Karpas-422 (cell line): ENCODE measurements at regions not wholly inside any gene's neighbourhood (a gene's known extent, or its start where the extent isn't known, plus 50 kb on each side); places are given as distances from the start of the nearest gene placed in this dataset.

Experiments used
- DNase-seq: peaks from one replicate; pipeline ENCODE4 v3.0.0-alpha.2; 2015
- H2AFZ ChIP-seq: fragments of 200-600 bp; sonication (generic); 2 replicates; pipeline ENCODE4 v1.6.1; 2014; ENCODE audit warnings: antibody characterized with exemption, low read length, mixed read lengths
- H3K27ac ChIP-seq: fragments of 200-600 bp; sonication (generic); 2 replicates; pipeline ENCODE4 v1.5.1; 2014; ENCODE audit warnings: mild to moderate bottlenecking, low read length, moderate library complexity
- H3K27me3 ChIP-seq: fragments of 200-600 bp; sonication (generic); 2 replicates; pipeline ENCODE4 v1.6.1; 2014; ENCODE audit warnings: low read length, mixed read lengths
- H3K36me3 ChIP-seq: fragments of 200-600 bp; sonication (generic); 2 replicates; pipeline ENCODE4 v1.6.1; 2014; ENCODE audit warnings: low read length, mixed read lengths; ENCODE audit not compliant: insufficient read depth
- H3K4me1 ChIP-seq: fragments of 200-600 bp; sonication (generic); 2 replicates; pipeline ENCODE4 v1.6.1; 2014; ENCODE audit warnings: mild to moderate bottlenecking, low read length, mixed read lengths
- H3K4me2 ChIP-seq: fragments of 200-600 bp; sonication (generic); 2 replicates; pipeline ENCODE4 v1.6.1; 2014; ENCODE audit warnings: low read length, low read depth, mild to moderate bottlenecking; ENCODE audit not compliant: poor library complexity, severe bottlenecking
- H3K4me3 ChIP-seq: fragments of 200-600 bp; sonication (generic); 2 replicates; pipeline ENCODE4 v1.5.1; 2014; ENCODE audit warnings: mild to moderate bottlenecking, antibody characterized with exemption, low read length, mixed read lengths
- H3K79me2 ChIP-seq: fragments of 200-600 bp; sonication (generic); 2 replicates; pipeline ENCODE4 v1.6.1; 2014; ENCODE audit warnings: mild to moderate bottlenecking, low read length, mixed read lengths
- H3K9ac ChIP-seq: fragments of 200-600 bp; sonication (generic); 2 replicates; pipeline ENCODE4 v1.6.0; 2014; ENCODE audit warnings: low read length
- H3K9me2 ChIP-seq: fragments of 200-600 bp; sonication (generic), shearing (Covaris generic); replicated peaks from 2 replicates; pipeline ENCODE4 v1.6.0; 2014; ENCODE audit warnings: mild to moderate bottlenecking, low read length, moderate library complexity; ENCODE audit not compliant: insufficient read depth
- H3K9me3 ChIP-seq: fragments of 300-700, 200-600 bp; sonication (generic); 2 replicates; pipeline ENCODE4 v1.6.1; 2014; ENCODE audit warnings: low read length, mixed read lengths
- H4K20me1 ChIP-seq: fragments of 200-600 bp; sonication (generic); 2 replicates; pipeline ENCODE4 v1.6.1; 2014; ENCODE audit warnings: mild to moderate bottlenecking, antibody characterized with exemption, low read length, low read depth; ENCODE audit not compliant: insufficient read depth

DNA sequence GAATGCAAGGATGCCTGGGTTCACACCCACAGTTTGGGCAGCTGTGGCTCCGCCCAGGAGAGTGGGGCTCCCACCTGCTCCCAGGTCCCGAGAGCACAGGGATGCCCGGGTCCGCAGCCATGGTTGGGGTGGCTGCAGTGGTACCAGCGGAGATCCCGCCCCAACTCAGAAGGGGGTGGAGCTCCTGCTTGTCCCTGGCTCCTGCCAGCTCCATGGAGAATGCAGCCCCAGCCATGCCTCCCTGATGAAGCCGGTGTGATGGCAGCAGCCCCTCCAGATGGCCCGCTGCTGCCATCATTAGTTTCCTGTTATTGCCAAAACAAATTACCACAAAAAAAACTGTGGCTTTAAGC is 113.1 kb upstream of the RUNX3 start:
- DNase-seq: no peak
- no peak overlapping the region for H3K4me2 ChIP-seq
- no peaks in the 10 kb centered on the region for H4K20me1 ChIP-seq
- H3K9me3 ChIP-seq: no peaks in the 10 kb centered on the region
- H3K36me3 ChIP-seq: no peaks in the 10 kb centered on the region
- H3K9ac ChIP-seq: no peak overlapping the region
- no peak overlapping the region for H3K4me3 ChIP-seq
- H3K9me2 ChIP-seq: no peaks in the 10 kb centered on the region
- H3K27ac ChIP-seq: no peak overlapping the region
- no peak overlapping the region for H2AFZ ChIP-seq
- H3K79me2 ChIP-seq: no peaks in the 10 kb centered on the region
- H3K4me1 ChIP-seq: no peaks in the 10 kb centered on the region
- H3K27me3 ChIP-seq: peaks cover 3% of the 10 kb centered on the region; the same call in 1 of the 2 replicates

DNA sequence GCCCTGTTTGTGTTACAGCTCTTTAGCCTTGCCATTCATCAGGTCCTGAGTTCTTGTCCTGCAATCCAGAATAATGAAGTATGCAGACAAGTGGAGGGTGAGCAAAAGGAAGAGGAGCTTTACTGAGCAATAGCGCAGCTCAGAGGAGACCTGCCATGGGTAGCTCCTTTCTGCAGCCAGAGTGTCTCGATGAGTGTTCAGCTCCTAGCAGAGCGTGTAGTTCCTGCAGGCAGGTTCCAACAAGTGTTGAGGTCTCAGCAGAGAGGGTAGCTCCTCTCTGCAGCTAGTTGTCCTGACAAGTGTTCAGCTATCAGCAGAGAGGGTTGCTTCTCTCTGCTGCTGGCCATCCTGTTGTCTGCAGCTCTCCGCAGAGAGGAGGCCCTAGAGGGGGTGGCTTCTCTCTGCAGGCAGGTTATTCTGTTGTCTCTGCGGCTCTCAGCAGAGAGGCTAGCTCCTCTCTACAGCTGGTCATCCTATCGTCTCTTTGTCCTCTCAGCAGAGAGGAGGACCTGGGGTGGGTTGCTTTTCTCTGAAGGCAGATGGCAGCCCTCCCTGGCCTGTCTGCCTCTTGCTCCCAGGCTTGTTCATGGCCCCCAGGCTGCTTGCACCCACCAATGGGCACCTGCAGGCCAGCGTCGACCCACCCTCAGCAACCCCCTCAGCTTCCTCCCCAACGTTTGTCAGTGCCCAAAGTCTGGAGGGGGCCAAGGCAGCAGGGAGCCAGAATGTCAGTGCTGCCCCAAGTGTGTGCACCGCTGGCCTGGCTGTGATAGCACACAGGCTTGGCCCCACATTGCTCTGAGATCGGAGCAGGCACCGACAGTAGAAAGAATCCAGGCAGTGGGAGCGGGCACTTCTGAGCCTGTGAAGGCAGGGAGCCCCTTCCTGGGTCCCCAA is 112.5 kb upstream of the RUNX3 start:
- Histone ChIP-seq H3K79me2 (no peaks in the 10 kb centered on the region), H3K9me2 (no peaks in the 10 kb centered on the region), H3K4me1 (no peaks in the 10 kb centered on the region), H3K9ac (no peak overlapping the region), H3K9me3 (no peaks in the 10 kb centered on the region), H3K27ac (no peak overlapping the region), H2AFZ (no peak overlapping the region), H3K4me2 (no peak overlapping the region), H4K20me1 (no peaks in the 10 kb centered on the region), H3K36me3 (no peaks in the 10 kb centered on the region), H3K27me3 (peaks cover 3% of the 10 kb centered on the region; the same call in 1 of the 2 replicates), H3K4me3 (no peak overlapping the region)
- no peak for DNase-seq

DNA sequence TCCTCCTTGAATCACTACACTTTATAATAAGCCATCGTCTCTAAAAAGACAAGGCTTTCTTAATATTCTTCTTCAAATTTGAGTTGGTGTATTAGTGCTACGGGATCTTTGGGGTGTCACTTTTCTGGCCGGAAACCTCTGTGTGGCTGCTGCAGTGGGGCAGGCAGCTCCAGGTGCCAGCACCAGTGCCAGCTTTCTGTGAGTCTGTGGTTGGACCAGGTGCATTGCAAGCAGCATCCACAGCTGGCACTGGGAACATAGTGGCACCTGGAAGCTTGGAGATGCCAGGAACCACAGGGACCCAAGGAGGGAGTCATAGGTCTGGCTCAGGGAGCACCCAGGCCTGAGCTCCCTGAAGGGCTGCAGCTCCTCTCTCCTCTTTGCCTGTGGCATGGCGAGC is 111.8 kb upstream of the RUNX3 start:
- Histone ChIP-seq H4K20me1 (no peaks in the 10 kb centered on the region), H3K79me2 (no peaks in the 10 kb centered on the region), H3K9ac (no peak overlapping the region), H3K27me3 (peaks cover 3% of the 10 kb centered on the region; the same call in 1 of the 2 replicates), H3K4me1 (no peaks in the 10 kb centered on the region), H3K9me3 (no peaks in the 10 kb centered on the region), H3K27ac (no peak overlapping the region), H3K4me3 (no peak overlapping the region), H3K4me2 (no peak overlapping the region), H3K9me2 (no peaks in the 10 kb centered on the region), H2AFZ (no peak overlapping the region), H3K36me3 (no peaks in the 10 kb centered on the region)
- no peak for DNase-seq

DNA sequence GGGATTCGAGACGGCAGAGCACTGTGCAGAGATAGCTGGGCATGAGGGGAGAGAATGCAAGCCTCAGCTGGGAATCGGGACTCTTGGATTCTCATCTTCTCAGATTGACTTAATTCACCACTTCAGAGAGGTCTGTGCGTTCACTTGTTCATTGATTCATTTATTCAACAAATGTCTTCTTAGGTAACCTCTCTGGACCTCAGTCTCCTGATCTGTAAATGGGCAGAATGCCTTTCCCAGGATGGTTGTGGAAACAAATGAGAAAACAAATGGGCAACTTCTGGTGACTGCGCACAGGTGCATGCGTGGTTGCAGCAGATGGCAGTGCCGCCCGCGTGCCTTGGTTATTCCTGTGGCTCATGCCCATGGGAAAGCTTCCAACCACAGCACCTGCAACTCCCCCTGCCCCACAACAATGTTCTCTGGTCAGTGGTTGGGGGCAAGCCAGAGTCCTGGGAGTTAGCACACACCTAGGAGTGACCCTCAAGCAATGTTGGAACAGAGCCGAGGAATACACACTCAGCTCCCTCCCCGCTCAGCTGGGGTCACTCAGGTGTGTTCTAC is 110.1 kb upstream of the RUNX3 start:
- no peak for DNase-seq
- Histone ChIP-seq H3K27ac (no peak overlapping the region), H3K9me3 (no peaks in the 10 kb centered on the region), H2AFZ (no peak overlapping the region), H3K9me2 (no peaks in the 10 kb centered on the region), H3K9ac (no peak overlapping the region), H3K4me1 (no peaks in the 10 kb centered on the region), H3K36me3 (no peaks in the 10 kb centered on the region), H3K4me3 (no peak overlapping the region), H3K4me2 (no peak overlapping the region), H3K27me3 (peaks cover 3% of the 10 kb centered on the region; the same call in 1 of the 2 replicates), H4K20me1 (no peaks in the 10 kb centered on the region), H3K79me2 (no peaks in the 10 kb centered on the region)

DNA sequence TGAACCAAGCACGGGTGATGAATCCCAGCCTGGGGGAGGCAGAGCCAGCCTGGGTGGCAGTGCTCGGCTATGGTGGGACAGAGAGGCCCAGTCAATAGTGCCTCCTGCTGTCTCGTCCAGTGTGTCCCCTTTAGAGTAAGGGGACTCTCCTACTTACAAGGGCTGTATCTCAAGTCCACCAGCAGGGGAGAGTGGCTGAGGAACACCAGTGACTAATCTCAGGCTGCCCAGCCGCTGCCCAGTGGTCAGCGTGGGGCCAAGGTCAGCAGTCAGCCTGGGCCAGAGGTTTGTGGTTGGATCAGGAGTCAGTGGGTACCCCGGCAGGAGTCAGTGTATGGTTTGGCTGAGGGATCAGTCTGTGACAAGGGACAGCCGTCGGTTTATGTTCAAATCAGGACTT is 109.2 kb upstream of the RUNX3 start:
- H2AFZ ChIP-seq: no peak overlapping the region
- no peak for DNase-seq
- H3K4me3 ChIP-seq: no peak overlapping the region
- H3K4me2 ChIP-seq: no peak overlapping the region
- H3K27me3 ChIP-seq: peaks cover 3% of the 10 kb centered on the region; the same call in 1 of the 2 replicates
- H3K4me1 ChIP-seq: peaks cover 3% of the 10 kb centered on the region
- H3K36me3 ChIP-seq: no peaks in the 10 kb centered on the region
- H3K9me3 ChIP-seq: no peaks in the 10 kb centered on the region
- no peak overlapping the region for H3K9ac ChIP-seq
- H3K9me2 ChIP-seq: no peaks in the 10 kb centered on the region
- H3K79me2 ChIP-seq: no peaks in the 10 kb centered on the region
- H3K27ac ChIP-seq: no peak overlapping the region
- H4K20me1 ChIP-seq: no peaks in the 10 kb centered on the region

DNA sequence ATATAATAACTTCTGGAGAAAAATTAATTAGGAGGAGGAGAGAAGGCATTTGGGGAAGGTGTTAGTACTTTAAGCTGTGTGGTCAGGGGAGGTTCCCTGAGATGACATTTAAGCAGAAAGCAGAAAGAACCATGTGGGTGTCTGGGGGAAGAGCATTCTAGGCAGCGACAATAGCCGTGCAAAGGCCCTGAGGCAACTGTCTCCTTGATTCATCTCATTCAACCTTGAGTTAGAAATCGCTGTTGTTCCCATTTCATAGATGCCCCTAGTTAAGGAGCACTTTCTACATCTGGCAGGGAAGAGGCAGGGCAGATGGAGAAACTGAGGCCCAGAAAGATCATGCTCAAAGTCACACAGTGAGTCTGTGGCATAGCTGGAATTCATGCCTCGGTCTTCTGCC is 108.6 kb upstream of the RUNX3 start:
- Histone ChIP-seq H3K27me3 (peaks cover 3% of the 10 kb centered on the region; the same call in 1 of the 2 replicates), H4K20me1 (no peaks in the 10 kb centered on the region), H3K79me2 (no peaks in the 10 kb centered on the region), H3K9ac (no peak overlapping the region), H3K4me2 (no peak overlapping the region), H2AFZ (no peak overlapping the region), H3K4me1 (peaks cover 9% of the 10 kb centered on the region), H3K9me3 (no peaks in the 10 kb centered on the region), H3K36me3 (no peaks in the 10 kb centered on the region), H3K9me2 (no peaks in the 10 kb centered on the region), H3K4me3 (no peak overlapping the region), H3K27ac (no peak overlapping the region)
- no peak for DNase-seq

DNA sequence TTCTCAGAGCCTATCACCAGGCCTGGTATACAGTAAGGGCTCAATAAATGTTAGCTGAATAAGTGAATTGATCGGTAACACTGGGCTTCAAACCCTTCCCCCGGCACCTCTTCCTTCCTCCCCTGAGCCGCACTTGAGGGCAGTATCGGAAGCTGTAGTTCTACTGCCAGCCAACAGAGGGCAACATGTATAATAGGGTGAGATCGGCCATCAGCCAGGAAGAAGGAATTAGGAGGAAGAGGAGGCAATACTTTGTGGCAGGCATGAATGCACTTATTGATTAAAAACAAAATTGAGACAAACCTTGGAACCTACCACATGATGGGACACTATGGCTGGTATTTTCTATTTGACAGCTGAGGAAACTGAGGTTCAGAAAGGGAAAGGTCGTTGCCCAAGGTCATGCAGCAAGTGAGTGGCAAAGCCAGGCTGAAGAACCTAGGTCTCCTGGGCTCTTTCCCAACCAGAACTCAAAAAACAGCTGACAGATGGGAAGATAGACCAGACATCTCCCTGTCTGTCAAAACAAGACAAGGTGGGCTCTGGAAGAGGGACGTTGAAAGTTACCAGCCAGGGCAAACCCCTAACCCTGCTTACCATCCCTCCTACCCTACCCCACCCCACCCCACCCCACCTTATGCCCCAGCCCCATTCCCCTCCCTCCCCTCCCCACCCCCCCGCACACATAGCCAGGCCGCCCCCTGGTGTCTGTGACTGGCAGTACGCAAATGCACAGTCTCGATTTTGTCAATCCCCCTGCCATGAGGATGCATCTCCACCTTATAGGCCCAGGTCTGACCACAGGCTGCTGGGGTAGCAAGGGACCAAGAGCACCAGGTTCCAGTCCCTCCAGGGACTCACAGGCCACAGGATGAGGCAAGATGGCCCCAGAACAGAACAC is 107.3 kb upstream of the RUNX3 start:
- Histone ChIP-seq H3K9me3 (no peaks in the 10 kb centered on the region), H3K4me2 (no peak overlapping the region), H3K79me2 (no peaks in the 10 kb centered on the region), H3K4me3 (no peak overlapping the region), H4K20me1 (no peaks in the 10 kb centered on the region), H3K27me3 (no peaks in the 10 kb centered on the region), H3K9me2 (no peaks in the 10 kb centered on the region), H3K9ac (no peak overlapping the region), H3K4me1 (peaks cover 22% of the 10 kb centered on the region), H3K27ac (no peak overlapping the region), H2AFZ (no peak overlapping the region), H3K36me3 (no peaks in the 10 kb centered on the region)
- DNase-seq: peak; percentile 86

DNA sequence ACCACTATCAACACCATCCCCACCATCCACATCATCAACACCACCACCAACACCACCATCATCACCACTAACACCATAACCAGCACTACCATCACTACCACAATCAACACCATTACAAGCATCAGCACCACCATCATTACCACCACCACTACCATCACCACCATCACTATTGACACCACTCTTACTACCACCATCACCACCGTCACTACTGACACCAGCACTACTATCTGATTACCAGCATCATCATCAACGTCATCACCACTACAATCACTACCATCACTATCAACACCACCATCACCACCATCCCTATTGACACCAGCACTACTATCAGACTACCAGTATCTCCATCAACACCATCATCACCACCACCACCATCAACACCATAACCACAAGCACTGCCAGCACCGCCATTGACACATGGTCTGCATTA is 106.1 kb upstream of the RUNX3 start:
- peaks cover 34% of the 10 kb centered on the region for H3K4me1 ChIP-seq
- DNase-seq: no peak

More for the DNA sequence above, 106.1 kb upstream of the RUNX3 start:
- Histone ChIP-seq H3K36me3 (no peaks in the 10 kb centered on the region), H3K27ac (no peak overlapping the region), H4K20me1 (no peaks in the 10 kb centered on the region), H3K9ac (no peak overlapping the region), H2AFZ (no peak overlapping the region), H3K4me2 (no peak overlapping the region), H3K27me3 (peaks cover under 1% of the 10 kb centered on the region; the same call in 1 of the 2 replicates), H3K79me2 (no peaks in the 10 kb centered on the region), H3K4me3 (no peak overlapping the region), H3K9me2 (no peaks in the 10 kb centered on the region), H3K9me3 (no peaks in the 10 kb centered on the region)
